A172 (cell line): ENCODE measurements at regions not wholly inside any gene's neighbourhood (a gene's known extent, or its start where the extent isn't known, plus 50 kb on each side); places are given as distances from the start of the nearest gene placed in this dataset.
A peak's percentile ranks its signal among the peaks of the same experiment; 100 is the strongest.

ENCODE experiments used
- DNase-seq: peaks from one replicate; pipeline ENCODE4 v3.0.0-alpha.2; 2015; ENCODE audit warnings: low spot score

GRCh38 chr5:103461243-103461642, 101.3 kb downstream of the NUDT12 start:
- DNase-seq = peak; percentile 78

GRCh38 chr5:103458497-103459040, 104.0 kb downstream of the NUDT12 start:
- DNase-seq = no peak

- no peak for DNase-seq
Measured at GRCh38 chr5:103456476-103456875, 106.1 kb downstream of the NUDT12 start.

GRCh38 chr5:103455796-103456195, 106.8 kb downstream of the NUDT12 start:
- no peak for DNase-seq

GRCh38 chr5:103454770-103455169, 107.8 kb downstream of the NUDT12 start:
- no peak for DNase-seq

- no peak for DNase-seq
Measured at GRCh38 chr5:103452666-103453065, 109.9 kb downstream of the NUDT12 start.

GRCh38 chr5:103452089-103452488, 110.5 kb downstream of the NUDT12 start:
- DNase-seq = no peak

- no peak for DNase-seq
Measured at GRCh38 chr5:103451261-103451660, 111.3 kb downstream of the NUDT12 start.

GRCh38 chr5:103450333-103451061, 112.1 kb downstream of the NUDT12 start:
- peak; percentile 79 for DNase-seq

GRCh38 chr5:103446813-103447212, 115.8 kb downstream of the NUDT12 start:
- no peak for DNase-seq

- DNase-seq = no peak
Measured at GRCh38 chr5:103445426-103446035, 117.1 kb downstream of the NUDT12 start.

GRCh38 chr5:103444333-103445038, 118.1 kb downstream of the NUDT12 start:
- no peak for DNase-seq

- no peak for DNase-seq
Measured at GRCh38 chr5:103442750-103443149, 119.8 kb downstream of the NUDT12 start.

GRCh38 chr5:103441523-103441922, 121.1 kb downstream of the NUDT12 start:
- DNase-seq = no peak

- DNase-seq = no peak
Measured at GRCh38 chr5:103439007-103439406, 123.6 kb downstream of the NUDT12 start.

- no peak for DNase-seq
Measured at GRCh38 chr5:103436656-103437055, 125.9 kb downstream of the NUDT12 start.

- no peak for DNase-seq
Measured at GRCh38 chr5:103436112-103436511, 126.5 kb downstream of the NUDT12 start.

GRCh38 chr5:103435136-103435889, 127.3 kb downstream of the NUDT12 start:
- no peak for DNase-seq

GRCh38 chr5:103434057-103434456, 128.5 kb downstream of the NUDT12 start:
- DNase-seq = no peak

- no peak for DNase-seq
Measured at GRCh38 chr5:103433211-103433610, 129.4 kb downstream of the NUDT12 start.

GRCh38 chr5:103428923-103429322, 133.7 kb downstream of the NUDT12 start:
- no peak for DNase-seq

GRCh38 chr5:103428411-103428871, 134.1 kb downstream of the NUDT12 start:
- DNase-seq = peak; percentile 56
